ENCODE measurements at regions not wholly inside any gene's neighbourhood (a gene's known extent, or its start where the extent isn't known, plus 50 kb on each side); places are given as distances from the start of the nearest gene placed in this dataset.
A peak's percentile ranks its signal among the peaks of the same experiment; 100 is the strongest.

- DNase-seq (ENCODE audit: low read depth) = peak; percentile 80
- TF ChIP-seq, protein P1, sequence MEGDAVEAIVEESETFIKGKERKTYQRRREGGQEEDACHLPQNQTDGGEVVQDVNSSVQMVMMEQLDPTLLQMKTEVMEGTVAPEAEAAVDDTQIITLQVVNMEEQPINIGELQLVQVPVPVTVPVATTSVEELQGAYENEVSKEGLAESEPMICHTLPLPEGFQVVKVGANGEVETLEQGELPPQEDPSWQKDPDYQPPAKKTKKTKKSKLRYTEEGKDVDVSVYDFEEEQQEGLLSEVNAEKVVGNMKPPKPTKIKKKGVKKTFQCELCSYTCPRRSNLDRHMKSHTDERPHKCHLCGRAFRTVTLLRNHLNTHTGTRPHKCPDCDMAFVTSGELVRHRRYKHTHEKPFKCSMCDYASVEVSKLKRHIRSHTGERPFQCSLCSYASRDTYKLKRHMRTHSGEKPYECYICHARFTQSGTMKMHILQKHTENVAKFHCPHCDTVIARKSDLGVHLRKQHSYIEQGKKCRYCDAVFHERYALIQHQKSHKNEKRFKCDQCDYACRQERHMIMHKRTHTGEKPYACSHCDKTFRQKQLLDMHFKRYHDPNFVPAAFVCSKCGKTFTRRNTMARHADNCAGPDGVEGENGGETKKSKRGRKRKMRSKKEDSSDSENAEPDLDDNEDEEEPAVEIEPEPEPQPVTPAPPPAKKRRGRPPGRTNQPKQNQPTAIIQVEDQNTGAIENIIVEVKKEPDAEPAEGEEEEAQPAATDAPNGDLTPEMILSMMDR (conservative IDR thresholded peaks at IDR 0.05; ENCODE audit: low read length) = no peak
These were observed 94.4 kb upstream of the SEMA3C start for GRCh38 chr7:81013083-81013817.

GRCh38 chr7:81008901-81009300 is 90.0 kb upstream of the SEMA3C start:
- H3K4me3 ChIP-seq (ENCODE audit: low read length) = no peak overlapping the region
- DNase-seq (ENCODE audit: low read depth) = no peak
- TF ChIP-seq, protein P1 (conservative IDR thresholded peaks at IDR 0.05; ENCODE audit: low read length) = no peak

More at GRCh38 chr7:81013083-81013817, 94.4 kb upstream of the SEMA3C start:
- no peak overlapping the region for H3K4me3 ChIP-seq (ENCODE audit: low read length)

DNA sequence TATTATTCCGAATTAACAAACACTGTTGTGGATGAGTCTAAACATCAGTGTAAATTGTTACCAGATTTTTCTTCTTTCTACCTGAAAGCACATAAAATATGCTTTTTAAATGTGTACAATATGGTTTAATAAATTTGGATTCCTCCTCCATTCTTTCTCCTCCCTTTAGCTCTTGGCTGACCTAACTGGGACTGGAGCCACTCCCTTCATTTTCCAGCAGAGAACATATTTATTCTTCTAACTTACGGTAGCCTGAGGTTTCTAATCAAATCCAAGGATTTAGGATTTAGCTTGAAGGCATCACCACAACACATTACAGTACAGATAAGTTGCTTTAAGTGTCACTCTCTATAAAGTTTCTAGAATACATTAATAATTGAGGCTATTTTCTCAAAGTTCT is 88.2 kb upstream of the SEMA3C start:
- TF ChIP-seq, protein P1 (conservative IDR thresholded peaks at IDR 0.05; ENCODE audit: low read length) = no peak
- DNase-seq (ENCODE audit: low read depth) = no peak
- H3K4me3 ChIP-seq (ENCODE audit: low read length) = no peak overlapping the region

- TF ChIP-seq, protein P1 (conservative IDR thresholded peaks at IDR 0.05; ENCODE audit: low read length) = no peak
- no peak for DNase-seq (ENCODE audit: low read depth)
- no peak overlapping the region for H3K4me3 ChIP-seq (ENCODE audit: low read length)
These were observed 86.4 kb upstream of the SEMA3C start for GRCh38 chr7:81005254-81005653.

- TF ChIP-seq, protein P1 (conservative IDR thresholded peaks at IDR 0.05; ENCODE audit: low read length) = no peak
- peak; percentile 21 for DNase-seq (ENCODE audit: low read depth)
- no peak overlapping the region for H3K4me3 ChIP-seq (ENCODE audit: low read length)
These were observed 85.2 kb upstream of the SEMA3C start for GRCh38 chr7:81004098-81004497.

- no peak for DNase-seq (ENCODE audit: low read depth)
- TF ChIP-seq, protein P1 (conservative IDR thresholded peaks at IDR 0.05; ENCODE audit: low read length) = no peak
- no peak overlapping the region for H3K4me3 ChIP-seq (ENCODE audit: low read length)
These were observed 84.5 kb upstream of the SEMA3C start for GRCh38 chr7:81003326-81003725.

- DNase-seq (ENCODE audit: low read depth) = peak; percentile 13
- H3K4me3 ChIP-seq (ENCODE audit: low read length) = no peak overlapping the region
- TF ChIP-seq, protein P1 (conservative IDR thresholded peaks at IDR 0.05; ENCODE audit: low read length) = no peak
These were observed 83.6 kb upstream of the SEMA3C start for GRCh38 chr7:81002421-81002820.

All from AG10803 (cell line).